NCI-H1105 (cell line): ENCODE measurements at regions not wholly inside any gene's neighbourhood (a gene's known extent, or its start where the extent isn't known, plus 50 kb on each side); places are given as distances from the start of the nearest gene placed in this dataset.

Experiments
- DNase-seq: peaks from one replicate; lab custom pipeline; 2025; lab: John Stamatoyannopoulos, UW

DNA sequence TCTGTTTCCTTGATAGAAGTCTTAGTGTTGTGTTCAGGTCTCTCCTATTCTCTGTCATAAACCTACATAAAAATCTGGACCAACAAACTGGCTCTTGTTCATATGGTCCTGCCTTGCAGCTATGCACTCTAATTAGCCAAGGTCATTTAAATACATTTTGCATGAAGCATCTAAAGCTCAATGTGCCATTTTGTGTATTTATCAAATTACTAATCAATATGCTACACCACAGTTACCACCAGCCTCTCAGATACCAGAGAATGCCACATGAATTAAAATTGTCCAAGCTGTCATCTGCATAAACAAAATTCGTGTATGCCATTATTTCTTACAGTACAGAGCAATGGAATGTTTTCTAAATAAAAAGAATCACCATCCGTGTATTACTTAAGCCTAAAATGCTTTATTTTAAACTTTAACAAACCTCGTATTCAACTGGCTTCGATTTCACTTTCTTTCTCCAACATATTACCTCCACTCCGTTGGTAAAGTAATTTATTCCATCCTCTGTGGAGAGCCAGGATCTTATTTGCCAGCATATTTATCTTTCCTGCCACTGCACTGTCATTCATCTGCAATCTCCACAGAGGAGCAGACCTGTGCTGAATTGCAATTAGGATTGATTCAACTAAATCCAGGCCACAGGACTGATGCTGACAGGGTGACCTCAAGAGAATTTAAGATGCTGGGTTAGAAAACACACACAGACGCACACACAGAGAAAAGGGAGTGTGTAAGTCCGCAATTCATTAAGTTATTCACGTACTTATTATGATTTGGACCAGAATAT, 284.1 kb upstream of the FOXG1 start:
- DNase-seq = no peak

DNA sequence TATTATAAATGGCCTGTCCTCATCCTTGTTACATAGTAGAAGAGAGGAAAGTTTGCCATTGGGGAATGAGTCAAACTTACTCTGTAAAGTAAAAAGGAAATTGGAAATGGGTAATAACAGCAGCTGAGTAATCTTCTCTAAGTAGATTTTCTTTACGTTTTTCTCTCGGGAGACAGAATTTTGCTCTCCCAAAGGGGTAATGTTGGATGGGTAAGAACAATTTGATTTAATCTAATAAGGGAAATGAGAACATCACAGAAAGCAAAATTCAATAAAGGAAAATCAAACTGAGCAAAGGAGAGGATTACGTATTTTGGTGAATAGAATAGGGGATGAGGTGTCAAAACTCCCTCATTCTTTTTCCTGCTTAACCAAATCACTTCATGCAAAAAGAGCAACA, 283.1 kb upstream of the FOXG1 start:
- no peak for DNase-seq

DNA sequence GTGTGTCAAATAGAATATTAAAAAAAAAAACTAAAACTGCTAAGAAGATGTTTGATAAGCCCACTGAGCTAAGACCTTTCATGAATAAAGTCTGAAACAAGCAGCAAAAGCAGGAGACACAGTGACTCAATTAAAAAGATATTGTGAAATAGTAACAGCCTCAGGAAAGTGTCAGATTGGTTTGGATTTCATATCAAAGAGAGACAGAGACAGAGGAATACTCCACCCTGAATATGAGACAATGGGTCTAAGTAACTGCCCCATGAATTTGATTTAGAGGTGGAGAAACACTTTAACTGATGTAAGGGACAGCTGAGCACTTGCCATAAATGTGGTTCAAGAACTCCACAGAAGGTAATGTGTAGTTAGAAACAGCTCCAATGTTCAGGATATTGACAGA, 277.9 kb upstream of the FOXG1 start:
- no peak for DNase-seq

DNA sequence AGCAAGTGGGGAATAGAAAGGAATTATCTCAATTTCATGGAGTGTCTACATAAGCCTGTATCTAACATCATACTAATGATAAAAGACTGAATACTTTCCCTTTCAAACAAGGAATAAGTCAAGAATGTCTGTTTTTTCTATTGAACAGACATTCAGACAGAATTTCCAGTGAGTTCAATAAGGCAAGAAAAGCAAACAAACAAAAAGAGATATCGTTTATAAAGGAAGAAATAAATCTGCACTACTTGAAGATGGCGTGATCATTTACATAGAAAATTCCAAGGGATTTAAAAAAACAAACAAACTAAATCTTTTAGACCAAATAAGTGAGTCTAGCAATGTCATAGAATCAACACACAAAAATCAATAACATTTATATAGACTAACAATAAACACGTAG, 273.1 kb upstream of the FOXG1 start:
- DNase-seq = no peak

DNA sequence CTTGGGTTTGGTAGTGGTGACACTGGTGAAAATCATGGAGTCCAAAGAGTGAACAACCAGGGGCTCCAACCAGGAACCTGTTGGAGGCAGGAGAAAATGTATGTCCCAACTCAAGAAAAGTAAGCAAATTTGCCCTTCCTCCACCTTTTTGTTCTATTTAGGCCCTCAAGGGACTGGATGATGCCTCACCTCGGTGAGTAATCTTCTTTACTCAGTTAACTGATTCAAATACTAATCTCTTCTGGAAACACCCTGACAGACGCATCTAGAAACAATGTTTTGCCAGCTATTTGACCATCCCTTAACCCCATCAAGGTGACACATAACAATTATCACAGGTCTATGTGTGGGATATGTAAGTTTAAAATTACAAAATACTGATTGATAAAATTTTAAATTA, 272.4 kb upstream of the FOXG1 start:
- DNase-seq = no peak

DNA sequence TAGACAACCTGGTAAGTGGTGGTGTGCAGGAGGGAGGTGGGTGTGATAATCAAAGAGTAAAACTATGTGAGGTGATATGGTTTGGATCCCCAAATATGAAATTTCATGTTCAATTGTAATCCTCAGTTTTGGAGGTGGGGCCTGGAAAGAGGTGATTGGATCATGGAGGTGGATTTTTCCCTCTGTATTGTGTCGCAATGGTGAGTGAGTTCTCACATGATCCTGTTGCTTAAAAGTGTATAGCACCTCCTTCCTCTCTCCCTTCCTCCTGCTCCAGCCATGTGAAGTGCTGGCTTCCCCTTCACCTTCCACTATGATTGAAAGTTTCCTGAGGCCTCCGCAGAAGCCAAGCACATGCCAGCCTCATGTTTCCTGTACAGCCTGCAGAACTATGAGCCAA, 270.2 kb upstream of the FOXG1 start:
- DNase-seq = no peak

DNA sequence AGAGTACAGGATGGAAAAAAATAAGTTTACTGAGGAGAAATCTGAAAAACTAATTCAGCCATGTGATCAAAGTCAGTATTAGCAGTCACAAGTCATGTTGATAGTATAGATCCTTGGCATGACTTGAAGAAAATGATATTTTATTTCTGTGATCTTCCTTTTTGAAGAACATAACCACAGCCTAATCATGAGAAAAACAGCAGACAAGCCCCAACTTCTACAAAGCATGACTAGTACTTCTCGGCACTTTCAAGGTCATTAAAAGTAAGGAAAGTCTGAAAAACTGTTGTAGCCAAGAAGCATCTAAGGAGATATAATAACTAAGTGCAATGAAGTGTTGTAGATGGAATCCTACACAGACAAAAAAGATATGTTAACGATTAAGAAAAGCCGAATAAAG, 264.1 kb upstream of the FOXG1 start:
- no peak for DNase-seq

DNA sequence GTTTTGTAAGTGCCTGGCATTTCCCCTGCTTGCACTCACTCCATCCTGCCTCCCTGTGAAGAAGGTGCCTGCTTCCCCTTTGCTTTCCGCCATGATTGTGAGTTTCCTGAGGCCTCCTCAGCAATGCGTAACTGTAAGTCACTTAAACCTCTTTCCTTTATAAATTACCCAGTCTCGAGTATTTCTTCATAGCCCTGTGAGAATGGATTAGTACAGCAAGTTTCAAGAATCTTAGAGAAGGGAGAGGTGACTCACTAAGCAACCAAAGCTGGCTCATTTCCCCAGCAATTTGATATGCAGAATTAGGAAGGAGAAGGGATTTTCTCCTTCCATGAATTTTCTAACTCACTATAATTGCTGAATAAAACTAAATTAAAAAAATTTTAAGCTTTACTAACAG, 251.0 kb upstream of the FOXG1 start:
- no peak for DNase-seq

DNA sequence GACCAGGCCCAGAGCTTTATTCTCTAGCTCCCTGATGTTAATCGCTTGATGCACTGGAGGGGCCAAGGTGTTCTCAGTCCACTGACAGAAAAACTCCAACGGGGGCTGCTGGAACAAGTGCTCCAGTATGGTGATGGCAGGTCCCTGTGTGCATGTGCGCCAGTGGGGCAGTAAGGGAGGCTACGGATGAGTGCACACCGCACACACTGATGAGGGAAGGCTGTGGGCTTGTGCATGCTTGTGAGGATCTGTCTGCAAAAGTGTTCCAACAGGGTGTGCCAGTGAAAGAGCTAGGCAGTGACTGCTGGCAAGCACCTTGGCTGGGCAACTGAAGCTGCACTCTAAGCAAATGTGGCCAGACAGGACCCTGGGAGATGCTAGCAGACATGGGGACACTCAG, 229.7 kb upstream of the FOXG1 start:
- DNase-seq = no peak

DNA sequence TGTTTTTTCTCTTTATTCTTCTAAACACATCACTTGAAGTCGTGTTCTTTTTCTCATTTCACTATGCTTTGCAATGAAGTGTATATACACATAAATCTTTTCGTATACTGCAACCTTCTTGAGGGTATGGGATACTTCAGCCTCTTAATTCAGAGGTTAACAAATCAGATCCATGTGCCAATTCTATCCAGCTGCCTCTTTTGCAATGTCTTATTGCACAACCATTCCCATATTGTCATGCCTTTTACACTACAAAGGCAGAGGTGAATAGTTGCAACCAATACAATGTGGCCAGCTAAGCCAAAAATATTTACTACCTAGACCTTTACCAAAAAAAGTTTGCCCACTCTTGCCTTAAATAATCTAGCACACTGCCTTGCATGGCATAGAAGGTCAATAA, 224.5 kb upstream of the FOXG1 start:
- DNase-seq = no peak

DNA sequence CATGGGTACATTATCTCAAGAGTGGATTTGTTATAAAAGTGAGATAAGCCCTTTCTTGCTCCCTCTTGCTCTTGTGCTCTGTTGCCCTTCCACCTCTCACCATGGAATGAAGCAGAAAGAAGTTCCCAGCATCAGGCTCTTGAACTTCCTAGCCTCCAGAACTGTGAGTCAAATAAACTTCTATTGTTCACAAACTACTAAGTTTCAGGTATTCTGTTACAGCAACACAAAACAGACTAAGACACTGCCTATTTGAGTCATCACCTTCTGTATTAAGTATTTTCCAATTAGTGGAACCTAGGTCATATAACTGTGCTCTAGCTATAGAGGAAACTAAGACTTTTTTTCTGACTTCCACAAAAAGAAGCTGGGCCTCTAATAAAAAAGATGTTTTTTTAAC, 201.2 kb upstream of the FOXG1 start:
- no peak for DNase-seq

DNA sequence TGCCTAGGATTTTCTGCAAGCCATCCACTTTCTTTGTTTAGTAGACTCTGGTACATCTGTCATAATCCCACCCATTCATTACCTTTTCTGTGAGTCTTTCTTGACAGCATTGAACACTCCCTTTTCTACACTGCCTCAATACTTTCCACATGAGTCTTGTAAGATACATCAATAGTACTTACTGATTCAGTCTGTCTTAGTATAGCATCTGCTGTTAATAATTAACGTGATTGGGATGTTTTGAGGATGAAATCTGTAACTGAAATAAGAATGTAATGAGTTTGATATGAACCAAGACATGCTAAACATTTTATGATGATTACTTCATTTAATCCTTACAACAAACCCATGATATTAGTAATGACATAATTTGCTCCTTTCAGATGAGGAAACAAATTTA, 196.2 kb upstream of the FOXG1 start:
- DNase-seq = no peak

DNA sequence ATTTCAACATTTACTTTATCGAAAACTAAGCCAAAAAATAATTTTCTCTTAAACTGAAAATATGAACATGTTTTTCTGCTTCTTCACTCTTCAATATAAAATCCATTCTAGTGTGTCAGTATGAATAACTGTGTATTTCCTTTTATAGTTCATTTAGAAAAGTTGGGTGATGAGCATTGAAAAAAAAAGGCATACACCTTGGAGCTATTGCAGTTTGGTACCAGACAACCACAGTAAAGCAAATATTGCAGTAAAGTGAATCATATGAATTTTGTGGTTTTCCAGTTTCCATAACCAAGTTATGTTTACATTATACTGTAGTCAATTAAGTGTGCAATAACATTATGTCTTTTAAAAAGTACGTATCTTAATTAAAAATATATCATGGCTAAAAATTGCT, 195.0 kb upstream of the FOXG1 start:
- DNase-seq = no peak

DNA sequence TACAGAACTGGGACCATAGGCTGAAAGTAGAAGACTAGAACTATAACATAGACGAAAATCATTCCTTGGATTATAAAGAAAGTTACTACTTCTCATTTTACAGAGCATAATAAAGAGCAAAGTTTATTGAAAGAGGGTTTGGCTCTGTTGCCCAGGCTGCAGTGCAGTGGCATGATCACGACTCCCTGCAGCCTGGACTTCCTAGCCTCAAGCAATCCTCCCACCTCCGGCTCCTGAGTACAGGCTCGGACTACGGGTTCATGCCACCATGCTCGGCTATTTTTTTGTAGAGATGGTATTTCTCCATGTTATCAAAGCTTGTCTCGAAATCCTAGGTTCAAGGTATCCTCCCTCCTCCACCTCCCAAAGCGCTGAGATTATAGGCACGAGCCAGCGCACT, 190.1 kb upstream of the FOXG1 start:
- no peak for DNase-seq

DNA sequence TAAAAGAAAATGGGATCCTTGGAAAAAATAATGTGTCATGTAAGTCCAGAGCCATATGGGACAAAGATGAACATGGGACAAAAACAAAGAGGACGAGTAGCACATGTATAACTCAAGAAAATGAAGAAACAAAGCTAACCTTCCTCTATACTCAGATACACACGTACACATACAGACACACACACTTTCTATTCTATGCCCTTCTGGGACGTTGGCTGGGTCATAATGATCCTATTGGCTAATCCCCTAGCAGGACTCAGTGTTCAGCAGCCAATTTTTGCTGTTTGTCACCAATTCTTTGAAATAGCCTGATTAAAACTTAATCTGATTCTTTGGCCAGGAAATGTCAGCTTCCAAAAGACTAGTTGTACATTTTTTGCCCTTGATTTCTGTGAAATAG, 189.4 kb upstream of the FOXG1 start:
- DNase-seq = no peak

DNA sequence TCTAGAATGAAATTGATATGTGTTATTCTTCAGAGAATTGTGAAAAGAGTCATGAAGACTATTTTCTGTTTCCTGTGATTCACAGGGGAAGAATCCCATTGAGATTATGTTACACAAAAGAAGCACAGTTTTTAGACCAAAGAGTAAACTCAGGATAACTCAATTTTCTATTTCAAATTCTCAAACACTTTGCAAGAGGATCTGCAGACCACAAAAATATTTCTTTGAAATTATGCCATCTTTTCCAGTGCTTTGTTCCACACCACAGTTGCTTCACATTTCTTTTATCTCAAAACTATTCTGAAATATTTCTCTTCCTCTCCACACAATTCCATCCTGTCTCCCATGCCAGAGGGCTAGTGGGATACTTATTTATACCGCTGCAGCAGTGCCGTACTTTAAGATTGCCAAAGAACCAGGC, 188.9 kb upstream of the FOXG1 start:
- DNase-seq = no peak

DNA sequence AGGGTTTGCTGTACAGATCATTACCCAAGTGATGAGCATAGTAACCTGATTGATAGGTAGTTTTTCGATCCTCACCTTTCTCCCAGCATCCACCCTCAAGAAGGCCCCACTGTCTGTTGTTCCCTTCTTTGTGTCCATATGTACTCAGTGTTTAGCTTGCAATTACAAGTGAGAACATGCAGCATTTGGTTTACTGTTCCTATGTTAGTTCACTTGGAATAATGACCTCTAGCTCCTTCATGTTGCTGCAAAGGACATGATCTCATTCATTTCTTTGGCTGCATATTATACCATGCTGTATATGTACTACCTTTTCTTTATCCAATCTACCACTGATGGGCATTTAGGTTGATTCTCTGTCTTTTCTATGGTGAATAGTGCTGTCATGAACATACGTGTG, 181.6 kb upstream of the FOXG1 start:
- DNase-seq = no peak

DNA sequence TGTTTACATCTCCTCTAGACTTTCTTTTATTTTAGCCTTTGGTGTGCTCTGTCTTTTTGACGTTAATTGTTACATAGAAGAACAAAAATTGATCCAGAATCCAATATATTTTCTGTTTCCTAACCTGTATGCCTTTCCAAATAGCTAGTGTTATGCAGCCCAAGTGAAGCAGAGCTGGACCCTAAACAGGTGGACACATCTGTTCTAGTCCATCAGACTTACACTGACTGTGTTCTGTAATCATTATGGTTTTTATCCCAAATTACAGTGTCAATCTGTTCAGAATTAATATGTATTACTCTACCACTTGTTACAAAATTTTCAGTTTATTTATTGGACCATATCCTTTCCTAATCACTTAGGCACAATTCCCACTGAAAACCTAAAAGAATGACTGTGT, 176.8 kb upstream of the FOXG1 start:
- no peak for DNase-seq

DNA sequence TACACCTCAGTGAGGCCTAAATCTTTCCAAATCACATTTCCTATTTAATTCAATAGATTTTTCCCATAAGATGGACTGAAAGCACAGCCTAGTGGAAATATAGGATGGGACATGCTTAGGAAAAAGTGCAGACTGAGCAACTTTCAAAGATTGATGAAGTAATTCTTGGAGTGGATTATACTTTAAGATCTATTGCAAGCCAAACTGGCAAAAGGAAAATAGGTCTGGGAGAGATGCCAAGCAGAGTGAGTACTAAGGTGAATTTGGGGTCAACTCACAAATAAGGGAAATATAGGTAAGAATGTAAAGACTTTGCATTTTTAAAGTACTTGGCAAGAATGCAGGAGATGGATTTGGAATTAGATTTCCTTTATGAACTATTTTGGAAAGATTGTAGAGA, 170.2 kb upstream of the FOXG1 start:
- DNase-seq = no peak

DNA sequence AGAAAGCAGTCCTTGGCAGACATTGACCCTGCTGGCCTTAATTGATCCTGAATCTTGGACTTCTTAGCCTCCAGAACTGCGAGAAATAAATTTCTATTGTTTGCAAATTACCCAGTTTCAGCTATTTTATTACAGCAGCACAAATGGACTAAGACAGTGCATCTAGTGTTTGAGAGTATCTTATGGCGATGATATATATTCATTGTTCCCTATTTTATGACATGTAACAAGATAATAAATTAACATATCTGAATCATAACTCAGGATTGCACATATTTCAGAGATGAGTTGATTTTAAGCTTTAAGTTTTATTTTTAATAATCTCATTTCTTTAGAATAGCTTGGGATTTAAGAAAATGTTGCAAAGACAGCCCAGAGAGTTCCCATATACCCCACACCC, 167.4 kb upstream of the FOXG1 start:
- no peak for DNase-seq

DNA sequence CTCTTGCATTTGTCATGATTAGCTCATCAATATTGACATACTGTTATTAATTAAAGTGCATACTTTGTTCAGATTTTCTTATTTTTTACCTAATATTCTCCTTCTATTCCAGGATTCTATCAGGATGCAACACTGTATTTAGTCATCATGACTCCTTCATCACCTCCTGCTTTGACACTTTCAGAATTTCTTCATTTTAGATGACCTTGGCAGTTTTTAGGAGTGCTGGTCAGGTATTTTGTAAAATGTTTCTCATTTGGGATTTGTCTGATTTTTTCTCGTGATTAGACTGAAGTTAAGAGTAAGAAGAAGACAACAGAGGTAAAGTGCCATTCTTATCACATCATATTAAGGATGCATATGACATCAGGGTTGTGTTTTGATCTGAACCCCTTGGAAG, 167.0 kb upstream of the FOXG1 start:
- no peak for DNase-seq

DNA sequence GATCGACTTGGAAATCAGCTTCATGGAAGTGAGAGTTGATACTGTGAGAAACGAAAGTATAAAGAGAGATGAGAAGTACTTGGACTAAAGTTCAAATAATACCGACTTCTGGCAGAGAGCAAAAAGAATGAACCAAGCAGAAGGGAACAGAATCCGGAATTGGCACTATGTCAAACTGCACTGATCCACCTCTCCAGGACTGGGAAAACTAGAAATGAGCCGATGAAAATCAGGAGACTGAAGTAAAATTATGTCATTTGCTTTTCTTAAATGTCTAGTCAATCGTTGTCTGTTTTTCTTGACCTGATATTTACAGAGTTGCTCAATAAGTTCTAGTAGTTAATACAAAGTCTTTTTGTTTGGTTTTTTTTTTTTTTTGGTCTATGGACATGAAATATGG, 163.0 kb upstream of the FOXG1 start:
- DNase-seq = no peak

DNA sequence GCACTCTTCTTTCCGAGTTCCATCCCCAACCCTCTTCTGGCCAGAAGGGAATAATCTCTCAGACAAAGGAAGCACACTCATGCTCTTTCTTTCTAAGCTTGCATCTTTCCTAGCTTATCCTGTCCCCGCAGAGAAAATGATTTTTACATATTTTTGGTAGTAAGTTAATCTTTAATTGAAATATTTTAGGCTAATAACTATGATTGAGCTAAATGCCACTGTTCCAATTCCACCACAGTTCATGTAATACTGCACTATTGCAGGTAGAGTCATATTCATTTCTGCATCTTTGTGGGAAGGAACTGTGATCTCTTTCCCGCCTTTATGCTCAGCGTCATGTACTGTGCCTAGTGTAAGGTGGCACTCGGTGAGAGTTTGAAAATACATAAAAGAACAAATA, 158.9 kb upstream of the FOXG1 start:
- DNase-seq = no peak

DNA sequence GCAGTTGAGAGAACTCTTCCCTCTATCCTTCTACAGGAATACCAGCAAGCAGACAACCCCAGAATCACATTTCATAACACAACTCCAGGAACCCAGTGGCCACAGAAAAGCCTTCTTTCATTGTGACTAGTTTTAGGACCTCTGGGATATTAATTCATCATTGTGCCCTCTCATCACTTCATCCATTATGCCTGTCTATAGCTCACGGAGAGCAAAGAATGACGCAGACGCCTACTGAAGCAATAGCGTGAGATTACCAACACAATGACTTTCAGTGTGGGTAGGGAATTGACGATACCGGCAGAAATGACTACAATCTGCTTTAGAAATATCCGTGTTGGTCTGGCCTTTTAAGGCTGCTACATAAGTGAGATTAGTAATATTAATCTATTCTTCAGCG, 158.1 kb upstream of the FOXG1 start:
- no peak for DNase-seq
